HFF-Myc (cell line): ENCODE measurements at regions not wholly inside any gene's neighbourhood (a gene's known extent, or its start where the extent isn't known, plus 50 kb on each side); places are given as distances from the start of the nearest gene placed in this dataset.

Experiments
- DNase-seq: peaks from one replicate; pipeline ENCODE4 v3.0.0-alpha.2; 2011; ENCODE audit warnings: low read depth; ENCODE audit errors: extremely low read depth
- H3K4me3 ChIP-seq: replicated peaks from 2 replicates; pipeline ENCODE4 v1.5.1; 2011; ENCODE audit warnings: low read depth, mild to moderate bottlenecking, control low read depth, low read length
- TF ChIP-seq, protein P1 (sequence below): IDR thresholded peaks from 2 replicates; pipeline ENCODE4 v1.5.1; 2012; ENCODE audit warnings: mild to moderate bottlenecking, low read depth, low read length, control low read depth; ENCODE audit errors: missing control alignments

DNA sequence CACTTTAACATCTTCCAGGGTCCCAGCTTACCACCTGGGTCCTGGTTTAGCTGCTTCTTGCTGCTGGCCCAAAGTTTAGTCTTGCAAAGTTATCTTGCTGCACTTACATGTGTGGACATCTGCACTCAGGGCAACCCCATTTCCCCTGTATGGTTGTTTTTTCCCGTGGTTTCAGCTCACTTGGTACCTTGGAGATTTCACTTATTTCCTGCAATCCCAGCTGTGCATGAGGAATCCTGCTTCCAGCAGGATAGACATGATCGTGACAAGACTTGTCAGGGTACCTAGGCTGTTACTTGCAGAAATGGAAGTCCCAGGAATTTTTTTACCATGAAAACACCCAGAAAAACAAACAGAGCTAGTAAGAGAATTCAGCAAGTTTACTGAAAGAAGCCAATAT lies 95.9 kb upstream of the LEP start:
- no peak overlapping the region for H3K4me3 ChIP-seq
- no peak for DNase-seq
- TF ChIP-seq, protein P1, sequence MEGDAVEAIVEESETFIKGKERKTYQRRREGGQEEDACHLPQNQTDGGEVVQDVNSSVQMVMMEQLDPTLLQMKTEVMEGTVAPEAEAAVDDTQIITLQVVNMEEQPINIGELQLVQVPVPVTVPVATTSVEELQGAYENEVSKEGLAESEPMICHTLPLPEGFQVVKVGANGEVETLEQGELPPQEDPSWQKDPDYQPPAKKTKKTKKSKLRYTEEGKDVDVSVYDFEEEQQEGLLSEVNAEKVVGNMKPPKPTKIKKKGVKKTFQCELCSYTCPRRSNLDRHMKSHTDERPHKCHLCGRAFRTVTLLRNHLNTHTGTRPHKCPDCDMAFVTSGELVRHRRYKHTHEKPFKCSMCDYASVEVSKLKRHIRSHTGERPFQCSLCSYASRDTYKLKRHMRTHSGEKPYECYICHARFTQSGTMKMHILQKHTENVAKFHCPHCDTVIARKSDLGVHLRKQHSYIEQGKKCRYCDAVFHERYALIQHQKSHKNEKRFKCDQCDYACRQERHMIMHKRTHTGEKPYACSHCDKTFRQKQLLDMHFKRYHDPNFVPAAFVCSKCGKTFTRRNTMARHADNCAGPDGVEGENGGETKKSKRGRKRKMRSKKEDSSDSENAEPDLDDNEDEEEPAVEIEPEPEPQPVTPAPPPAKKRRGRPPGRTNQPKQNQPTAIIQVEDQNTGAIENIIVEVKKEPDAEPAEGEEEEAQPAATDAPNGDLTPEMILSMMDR: no peak

DNA sequence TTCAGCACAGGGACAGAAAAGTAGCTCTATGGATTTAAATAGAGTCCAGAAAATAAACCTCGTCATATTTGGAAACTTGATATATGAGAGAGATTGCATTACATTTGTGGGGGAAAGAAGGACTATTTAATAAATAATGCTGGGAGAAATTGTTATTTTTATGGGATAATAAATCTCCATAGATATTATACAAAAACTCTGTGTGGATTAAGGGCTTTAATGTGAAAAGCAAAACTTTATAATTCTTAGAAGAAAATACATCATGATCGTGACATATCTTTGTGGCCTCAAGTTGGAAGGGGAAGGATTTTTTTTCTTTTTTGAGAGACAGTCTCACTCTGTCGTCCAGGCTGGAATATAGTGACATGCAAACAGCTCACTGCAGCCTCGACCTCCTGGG lies 95.0 kb upstream of the LEP start:
- TF ChIP-seq, protein P1: no peak
- DNase-seq: no peak
- no peak overlapping the region for H3K4me3 ChIP-seq

DNA sequence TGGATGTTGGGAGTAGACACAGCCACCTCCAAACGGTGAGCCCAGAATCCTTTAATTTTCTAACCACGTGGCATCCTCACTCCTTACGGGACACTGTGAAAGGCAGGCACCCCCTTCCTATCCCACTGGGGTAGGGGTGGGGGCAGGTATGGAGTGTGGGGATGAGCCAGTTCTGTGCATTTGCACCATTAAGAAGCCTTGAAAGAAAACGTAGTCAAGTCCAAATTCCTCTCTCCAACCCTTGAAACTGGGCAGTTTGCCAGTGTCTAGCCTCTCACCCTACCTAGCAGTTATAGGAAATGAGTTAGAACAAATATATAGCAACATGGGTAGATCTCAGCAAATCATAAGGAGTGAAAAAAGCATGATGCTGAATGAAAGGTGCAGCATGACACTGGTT lies 92.4 kb upstream of the LEP start:
- DNase-seq: no peak
- TF ChIP-seq, protein P1: no peak
- no peak overlapping the region for H3K4me3 ChIP-seq

DNA sequence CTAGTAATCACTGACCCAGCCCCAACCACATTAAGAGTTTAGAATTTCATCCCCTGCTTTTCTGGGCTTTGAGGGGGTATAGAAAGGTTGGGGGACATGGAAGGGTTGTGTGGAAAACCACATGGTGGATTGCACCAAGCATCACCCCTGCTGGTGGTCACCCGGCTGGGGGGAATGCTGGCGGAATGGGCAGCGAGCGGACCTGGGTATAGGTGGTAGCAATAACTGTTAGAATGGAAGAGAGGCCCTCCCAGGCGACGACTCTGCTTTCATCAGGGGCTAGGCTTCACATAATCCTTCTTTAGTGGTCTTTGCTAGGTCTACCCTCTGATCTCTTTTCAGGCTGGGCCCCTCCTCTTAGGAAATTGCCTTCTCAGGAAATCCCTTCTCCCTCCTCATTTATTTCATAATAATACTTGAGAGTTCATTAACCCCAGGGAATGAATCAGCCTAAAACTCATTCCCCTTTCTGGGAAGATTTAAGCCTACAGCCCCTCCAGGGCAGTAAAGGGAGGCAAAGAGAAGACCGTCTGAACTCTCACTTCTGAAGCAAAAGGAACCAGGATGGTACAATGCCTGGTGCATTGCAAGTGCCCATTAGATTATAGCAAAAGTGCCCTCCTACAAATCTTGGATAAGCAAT lies 90.7 kb upstream of the LEP start:
- DNase-seq: no peak
- no peak overlapping the region for H3K4me3 ChIP-seq
- TF ChIP-seq, protein P1: no peak

DNA sequence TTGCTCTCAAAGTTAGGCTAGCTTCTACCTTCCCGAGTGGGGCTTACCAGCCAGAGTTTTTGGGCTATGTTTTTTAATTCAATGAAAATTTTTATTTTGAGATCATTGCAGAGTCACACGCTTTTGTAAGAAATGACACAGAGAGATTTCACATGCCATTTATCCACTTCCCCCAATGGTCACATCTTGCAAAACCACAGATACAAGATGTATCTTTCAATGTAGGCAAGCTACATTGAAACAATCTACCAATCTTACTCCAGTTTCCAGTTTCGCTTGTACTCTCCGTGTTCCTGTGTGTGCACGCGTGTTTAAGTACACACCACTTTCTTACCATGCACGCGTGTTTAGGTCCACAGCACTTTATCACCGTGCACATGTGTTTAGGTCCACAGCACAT lies 89.4 kb upstream of the LEP start:
- TF ChIP-seq, protein P1: no peak
- DNase-seq: no peak
- H3K4me3 ChIP-seq: no peak overlapping the region

DNA sequence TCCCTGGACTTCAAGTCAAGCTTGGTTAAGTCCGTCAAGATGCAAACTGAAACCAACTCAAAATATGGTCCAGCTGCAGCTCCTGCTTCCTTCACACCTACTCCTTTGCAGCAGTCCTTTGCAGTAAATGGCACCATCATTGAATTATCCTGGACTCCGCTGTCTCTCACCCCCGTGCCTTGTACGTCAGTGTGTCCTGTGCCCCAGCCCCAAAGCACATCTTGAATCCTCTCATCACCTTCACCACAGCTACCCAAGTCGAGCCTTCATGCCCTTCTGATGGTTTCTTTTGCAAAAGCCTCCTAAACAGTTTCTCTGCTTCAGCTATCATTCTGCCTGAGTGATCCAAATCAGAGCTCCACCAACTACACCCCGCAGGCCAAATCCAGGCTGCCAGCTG lies 88.4 kb upstream of the LEP start:
- TF ChIP-seq, protein P1: no peak
- DNase-seq: no peak
- no peak overlapping the region for H3K4me3 ChIP-seq

DNA sequence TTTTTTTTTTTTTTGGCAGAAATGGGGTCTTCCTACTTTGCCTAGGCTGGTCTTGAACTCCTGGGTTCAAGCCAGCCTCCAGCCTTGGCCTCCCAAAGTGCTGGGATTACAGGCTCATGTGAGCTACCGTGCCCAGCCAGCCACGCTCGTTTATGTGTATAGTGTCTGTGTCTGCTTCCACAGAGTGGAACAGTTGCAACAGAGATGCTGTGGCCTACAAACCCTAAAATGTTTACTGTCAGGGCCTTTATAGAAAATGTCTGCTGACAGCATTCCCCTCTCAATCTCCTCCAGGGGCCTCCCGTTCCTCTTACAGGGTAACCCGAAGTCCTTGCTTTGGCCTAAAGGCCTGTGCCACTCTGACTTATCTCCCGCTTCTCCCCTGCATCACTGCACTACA lies 87.6 kb upstream of the LEP start:
- TF ChIP-seq, protein P1: no peak
- no peak overlapping the region for H3K4me3 ChIP-seq
- no peak for DNase-seq
